ENCODE measurements at regions not wholly inside any gene's neighbourhood (a gene's known extent, or its start where the extent isn't known, plus 50 kb on each side); places are given as distances from the start of the nearest gene placed in this dataset.
"Not testable (repeated sequence)": the region's sequence is repeated elsewhere in the genome, so short reads cannot be mapped to it uniquely, and the experiment has no call there.

DNA sequence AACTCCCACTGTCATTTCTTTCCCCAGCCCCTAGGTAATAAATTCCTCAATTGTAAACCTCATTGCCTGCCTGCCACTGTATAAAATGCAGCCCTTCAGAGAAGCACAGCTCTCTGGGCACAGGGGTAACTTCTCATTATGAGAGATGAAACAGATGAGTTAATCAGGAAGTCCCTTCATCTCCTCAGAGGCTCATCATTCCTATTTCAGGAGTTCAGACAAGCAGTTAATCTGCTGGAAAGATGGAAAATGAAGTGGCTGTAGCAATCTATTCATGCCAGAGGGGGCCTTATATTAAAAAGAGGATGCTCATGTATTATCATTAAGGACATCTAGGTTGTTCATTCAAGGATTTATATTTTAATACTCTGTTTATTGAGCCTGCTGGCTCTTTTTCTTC is 519.5 kb upstream of the LMCD1 start:
- Mint-ChIP-seq H3K4me3 (no peak overlapping the region), H3K27me3 (ENCODE audit: low read depth) (no peaks in the 10 kb centered on the region), H3K4me1 (ENCODE audit: low read depth) (no peaks in the 10 kb centered on the region), H3K36me3 (ENCODE audit: low read depth) (no peaks in the 10 kb centered on the region), H3K9me3 (no peaks in the 10 kb centered on the region), H3K27ac (no peak overlapping the region)
- no peak for DNase-seq (ENCODE audit: low spot score)

DNA sequence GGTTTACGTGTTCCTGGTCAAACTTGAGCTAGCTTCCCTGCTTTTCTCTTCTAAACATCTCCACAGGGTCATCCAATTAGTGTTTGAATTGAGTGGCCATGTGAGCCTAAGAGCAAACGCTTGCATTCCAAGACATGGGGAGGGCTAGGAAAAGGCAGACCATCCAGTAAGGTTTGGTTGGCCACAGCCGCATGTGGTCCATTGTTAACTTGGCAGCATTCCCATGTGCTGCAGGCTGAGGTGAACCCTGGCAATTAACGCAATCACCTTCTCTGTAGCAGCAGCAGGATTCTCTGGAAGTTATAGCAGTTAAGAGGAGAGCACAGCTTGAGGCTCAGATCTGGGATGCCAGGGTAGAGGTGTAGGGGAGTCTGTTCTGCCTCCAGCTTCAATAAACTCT is 502.2 kb upstream of the LMCD1 start:
- H3K4me1 Mint-ChIP-seq (ENCODE audit: low read depth): no peaks in the 10 kb centered on the region
- no peaks in the 10 kb centered on the region for H3K9me3 Mint-ChIP-seq
- H3K27me3 Mint-ChIP-seq (ENCODE audit: low read depth): no peaks in the 10 kb centered on the region
- no peak overlapping the region for H3K4me3 Mint-ChIP-seq
- no peak for DNase-seq (ENCODE audit: low spot score)
- H3K36me3 Mint-ChIP-seq (ENCODE audit: low read depth): no peaks in the 10 kb centered on the region
- H3K27ac Mint-ChIP-seq: no peak overlapping the region

DNA sequence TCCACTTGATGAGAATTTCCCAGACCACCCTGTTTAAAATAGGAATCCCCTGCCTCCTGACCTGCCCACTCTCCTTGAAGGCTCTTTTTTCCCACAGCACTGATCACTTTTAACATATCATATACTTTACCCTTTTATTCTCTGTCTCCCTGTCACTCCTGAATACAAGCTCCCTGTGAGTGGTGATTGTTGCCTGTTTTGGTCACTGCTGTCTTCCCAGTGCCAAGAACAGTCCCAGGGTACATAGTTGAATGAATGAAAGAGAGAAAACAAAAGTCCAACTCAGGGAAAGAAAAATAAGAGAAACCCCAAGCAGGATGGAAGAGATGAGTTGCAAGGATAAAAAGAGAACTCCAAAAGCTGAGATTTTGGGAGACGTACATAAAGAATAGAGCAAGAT is 500.3 kb upstream of the LMCD1 start:
- Mint-ChIP-seq H3K36me3 (ENCODE audit: low read depth) (no peaks in the 10 kb centered on the region), H3K4me3 (no peak overlapping the region), H3K27ac (no peak overlapping the region), H3K27me3 (ENCODE audit: low read depth) (no peaks in the 10 kb centered on the region), H3K4me1 (ENCODE audit: low read depth) (no peaks in the 10 kb centered on the region), H3K9me3 (no peaks in the 10 kb centered on the region)
- DNase-seq (ENCODE audit: low spot score): no peak

DNA sequence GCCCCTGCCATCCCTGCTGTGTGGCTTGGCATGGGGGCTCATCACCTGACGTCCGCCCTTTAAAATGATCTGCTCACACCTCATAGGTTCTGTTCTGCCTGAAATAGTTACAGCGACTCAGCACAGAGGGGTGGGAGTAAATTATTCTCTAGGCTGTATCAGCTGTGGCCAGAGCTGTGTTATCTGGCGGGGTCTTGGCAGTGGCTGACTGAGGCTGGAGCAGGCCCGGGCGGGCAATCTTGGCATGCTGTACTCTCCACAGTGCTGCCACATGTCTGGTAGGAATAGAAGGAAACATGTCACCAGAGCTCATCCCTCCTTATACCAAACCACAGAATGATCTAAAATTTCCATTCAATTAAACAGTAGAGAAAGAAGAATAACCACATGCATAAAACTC is 499.9 kb upstream of the LMCD1 start:
- Mint-ChIP-seq H3K27me3 (ENCODE audit: low read depth) (no peaks in the 10 kb centered on the region), H3K4me3 (no peak overlapping the region), H3K36me3 (ENCODE audit: low read depth) (no peaks in the 10 kb centered on the region), H3K4me1 (ENCODE audit: low read depth) (no peaks in the 10 kb centered on the region), H3K9me3 (no peaks in the 10 kb centered on the region), H3K27ac (no peak overlapping the region)
- DNase-seq (ENCODE audit: low spot score): no peak

DNA sequence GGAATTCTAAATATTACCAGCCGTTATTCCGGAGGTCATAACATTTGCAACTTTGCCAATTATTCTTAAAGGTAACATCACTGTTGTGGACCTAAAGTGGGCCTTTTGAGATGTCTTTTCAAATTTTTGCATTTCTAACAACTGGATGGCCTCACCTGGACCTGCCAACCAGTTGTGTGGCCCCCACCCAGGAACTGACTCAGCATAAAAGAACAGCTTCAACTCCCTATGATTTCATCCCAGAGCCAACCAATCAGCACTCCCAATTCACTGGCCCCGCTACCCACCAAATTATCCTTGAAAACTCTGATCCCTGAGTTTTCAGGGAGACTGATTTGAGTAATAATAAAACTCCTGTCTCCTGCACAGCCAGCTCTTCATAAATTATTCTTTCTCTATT is 489.7 kb upstream of the LMCD1 start:
- no peaks in the 10 kb centered on the region for H3K27me3 Mint-ChIP-seq (ENCODE audit: low read depth)
- H3K4me1 Mint-ChIP-seq (ENCODE audit: low read depth): no peaks in the 10 kb centered on the region
- peaks cover 6% of the 10 kb centered on the region for H3K9me3 Mint-ChIP-seq
- no peak for DNase-seq (ENCODE audit: low spot score)
- H3K27ac Mint-ChIP-seq: no peak overlapping the region
- no peak overlapping the region for H3K4me3 Mint-ChIP-seq
- no peaks in the 10 kb centered on the region for H3K36me3 Mint-ChIP-seq (ENCODE audit: low read depth)

DNA sequence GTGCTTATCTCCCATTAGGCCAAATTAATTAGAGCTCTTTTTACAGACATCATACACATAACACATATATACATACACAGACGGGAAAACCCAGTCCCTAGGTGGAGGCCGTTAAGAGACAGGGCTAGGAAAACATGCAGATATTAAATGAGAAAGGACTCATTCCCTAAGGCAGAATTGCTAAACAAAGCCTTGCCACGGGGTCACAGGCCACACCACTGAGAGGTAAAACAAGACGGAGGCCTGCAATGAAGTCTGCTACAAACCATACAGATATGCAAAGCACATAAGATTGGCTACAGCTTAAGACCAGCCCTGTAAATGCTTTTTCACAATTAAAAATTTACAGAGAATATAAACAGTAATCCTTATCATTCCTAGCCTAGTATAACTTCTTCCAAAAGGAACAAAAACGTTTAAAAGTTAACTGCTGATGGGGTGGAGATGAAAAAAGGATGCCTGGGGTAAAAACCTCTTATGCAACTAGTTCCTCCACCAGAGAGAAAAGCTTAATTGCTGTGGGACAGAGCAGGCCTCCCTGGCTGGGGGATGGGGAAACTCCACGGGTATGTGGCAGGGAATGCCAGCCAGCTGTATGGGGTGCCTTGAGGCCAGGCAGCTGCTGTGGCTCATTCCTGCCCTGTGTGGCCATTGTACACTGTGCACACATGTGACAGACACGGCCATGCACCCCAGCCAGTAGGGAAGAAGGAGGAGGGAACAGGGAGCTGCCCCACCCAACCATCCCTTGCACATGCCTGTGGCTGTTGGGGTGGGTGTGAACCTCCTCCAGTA is 481.4 kb upstream of the LMCD1 start:
- Mint-ChIP-seq H3K4me3 (no peak overlapping the region), H3K36me3 (ENCODE audit: low read depth) (no peaks in the 10 kb centered on the region), H3K9me3 (peaks cover 21% of the 10 kb centered on the region), H3K27me3 (ENCODE audit: low read depth) (no peaks in the 10 kb centered on the region), H3K4me1 (ENCODE audit: low read depth) (no peaks in the 10 kb centered on the region), H3K27ac (no peak overlapping the region)
- no peak for DNase-seq (ENCODE audit: low spot score)

DNA sequence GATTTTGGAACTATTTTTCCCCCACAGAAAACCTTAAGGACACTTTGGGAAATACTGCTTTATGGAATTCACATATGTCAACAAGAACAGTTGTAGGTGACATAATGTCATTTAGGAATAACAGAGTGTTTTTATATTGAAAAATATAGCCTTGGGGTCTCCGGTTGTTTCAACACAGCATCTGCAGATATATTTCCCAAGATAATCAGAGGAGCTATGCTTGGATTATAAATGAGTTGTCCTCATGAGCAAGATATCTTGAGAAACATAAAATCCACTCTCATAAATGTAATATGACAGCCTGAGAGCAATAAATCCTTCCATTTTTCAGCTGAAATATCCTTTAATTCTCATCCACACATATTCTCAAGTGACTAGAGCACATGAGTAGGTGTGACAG is 473.7 kb upstream of the LMCD1 start:
- Mint-ChIP-seq H3K9me3 (peaks cover 6% of the 10 kb centered on the region), H3K27me3 (ENCODE audit: low read depth) (no peaks in the 10 kb centered on the region), H3K27ac (no peak overlapping the region), H3K4me1 (ENCODE audit: low read depth) (no peaks in the 10 kb centered on the region), H3K36me3 (ENCODE audit: low read depth) (no peaks in the 10 kb centered on the region), H3K4me3 (no peak overlapping the region)
- DNase-seq (ENCODE audit: low spot score): no peak

DNA sequence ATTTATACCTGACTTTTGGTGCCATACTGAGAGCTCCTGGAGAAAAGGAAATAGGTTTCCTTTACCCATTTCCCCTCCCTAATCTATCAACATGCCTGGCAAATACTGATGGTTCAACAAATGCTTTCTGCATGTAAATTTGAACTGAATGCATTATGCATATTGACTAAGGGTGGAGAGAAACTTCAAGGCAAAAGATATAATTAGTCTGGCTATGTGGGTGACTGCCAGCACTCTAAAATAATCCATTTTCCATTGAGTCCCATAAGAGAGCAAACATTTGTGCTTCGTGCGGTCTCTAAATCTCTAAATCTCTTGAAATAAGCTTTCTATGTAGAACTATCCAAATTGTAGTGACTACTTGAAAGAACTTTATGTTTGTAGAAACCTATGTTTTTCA is 451.3 kb upstream of the LMCD1 start:
- Mint-ChIP-seq H3K27me3 (ENCODE audit: low read depth) (no peaks in the 10 kb centered on the region), H3K36me3 (ENCODE audit: low read depth) (no peaks in the 10 kb centered on the region), H3K4me1 (ENCODE audit: low read depth) (no peaks in the 10 kb centered on the region), H3K27ac (no peak overlapping the region), H3K9me3 (no peaks in the 10 kb centered on the region), H3K4me3 (no peak overlapping the region)
- no peak for DNase-seq (ENCODE audit: low spot score)

DNA sequence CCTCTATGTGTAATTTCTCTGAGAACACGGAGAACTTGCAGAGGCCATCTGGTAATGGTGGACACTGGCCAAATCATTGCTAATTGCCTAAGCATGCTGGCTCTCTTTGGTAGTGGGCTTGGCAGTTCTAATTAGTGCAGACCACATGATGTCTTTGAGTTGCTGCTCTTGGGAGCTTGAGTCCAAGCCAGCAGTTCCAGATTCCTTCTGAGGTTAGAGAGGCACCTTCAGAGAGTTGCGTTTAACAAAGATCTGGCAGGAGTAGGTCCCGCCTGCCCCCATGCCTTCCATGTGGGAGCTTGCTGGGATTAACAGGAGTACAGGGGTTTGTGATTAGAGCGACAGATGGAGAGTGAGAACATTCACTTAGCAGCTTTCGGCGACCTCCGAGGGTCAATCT is 449.0 kb upstream of the LMCD1 start:
- Mint-ChIP-seq H3K27ac (no peak overlapping the region), H3K27me3 (ENCODE audit: low read depth) (no peaks in the 10 kb centered on the region), H3K36me3 (ENCODE audit: low read depth) (no peaks in the 10 kb centered on the region), H3K4me1 (ENCODE audit: low read depth) (no peaks in the 10 kb centered on the region), H3K4me3 (no peak overlapping the region), H3K9me3 (no peaks in the 10 kb centered on the region)
- DNase-seq (ENCODE audit: low spot score): no peak

DNA sequence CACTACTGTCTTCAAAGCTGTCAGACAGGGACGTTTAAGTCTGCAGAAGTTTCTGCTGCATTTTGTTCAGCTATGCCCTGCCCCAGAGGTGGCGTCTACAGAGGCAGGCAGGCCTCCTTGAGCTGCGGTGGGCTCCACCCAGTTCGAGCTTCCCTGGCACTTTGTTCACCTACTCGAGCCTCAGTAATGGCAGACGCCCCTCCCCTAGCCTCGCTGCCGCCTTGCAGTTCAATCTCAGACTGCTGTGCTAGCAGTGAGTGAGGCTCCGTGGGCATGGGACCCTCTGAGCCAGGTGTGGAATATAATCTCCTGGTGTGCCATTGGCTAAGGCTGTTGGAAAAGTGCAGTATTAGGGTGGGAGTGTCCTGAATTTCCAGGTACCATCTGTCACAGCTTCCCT is 433.5 kb upstream of the LMCD1 start:
- DNase-seq (ENCODE audit: low spot score); H3K4me1 Mint-ChIP-seq (ENCODE audit: low read depth); H3K27ac Mint-ChIP-seq; H3K4me3 Mint-ChIP-seq; H3K36me3 Mint-ChIP-seq (ENCODE audit: low read depth); H3K9me3 Mint-ChIP-seq; H3K27me3 Mint-ChIP-seq (ENCODE audit: low read depth): not testable (repeated sequence)

DNA sequence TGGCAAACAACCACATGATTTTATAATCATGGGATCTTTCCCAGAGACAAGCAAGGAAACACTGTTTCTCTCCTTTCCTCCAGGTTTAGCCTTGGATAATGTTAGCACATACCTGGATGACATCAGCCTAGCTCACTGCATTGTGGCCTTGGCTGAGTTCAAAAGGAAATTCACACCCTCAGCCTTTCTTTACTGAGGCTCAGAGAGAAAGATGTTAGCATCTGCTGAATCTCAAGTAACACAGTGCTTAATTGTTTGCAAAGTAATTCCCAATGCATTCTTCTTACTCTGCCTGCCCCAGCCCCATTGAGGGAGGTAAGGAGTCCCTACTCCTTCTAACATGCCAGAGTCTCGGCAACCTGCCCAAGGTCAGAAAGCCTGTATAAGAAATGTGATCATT is 432.2 kb upstream of the LMCD1 start:
- DNase-seq (ENCODE audit: low spot score): no peak
- H3K9me3 Mint-ChIP-seq: peaks cover 3% of the 10 kb centered on the region
- H3K27me3 Mint-ChIP-seq (ENCODE audit: low read depth): no peaks in the 10 kb centered on the region
- no peaks in the 10 kb centered on the region for H3K36me3 Mint-ChIP-seq (ENCODE audit: low read depth)
- no peak overlapping the region for H3K4me3 Mint-ChIP-seq
- H3K4me1 Mint-ChIP-seq (ENCODE audit: low read depth): no peaks in the 10 kb centered on the region
- no peak overlapping the region for H3K27ac Mint-ChIP-seq

DNA sequence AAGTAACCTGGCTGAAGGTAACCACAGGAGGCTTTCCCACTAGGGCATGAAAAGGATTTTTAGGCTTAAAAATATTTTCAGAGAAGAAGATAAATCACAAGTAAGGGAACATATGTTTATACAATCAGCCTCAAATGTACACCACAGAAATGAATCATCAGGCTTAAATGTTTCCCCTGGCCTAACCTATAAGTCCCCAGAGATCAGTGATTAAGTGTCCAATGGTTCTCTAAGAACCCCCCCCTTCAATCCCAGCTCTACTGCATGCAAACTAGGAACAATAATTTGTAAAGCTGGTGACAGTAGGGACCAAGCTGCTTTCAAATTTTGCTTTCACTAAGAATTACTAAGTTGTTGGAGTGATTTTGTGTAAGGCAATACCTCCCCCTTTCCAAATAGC is 431.6 kb upstream of the LMCD1 start:
- Mint-ChIP-seq H3K4me1 (ENCODE audit: low read depth) (no peaks in the 10 kb centered on the region), H3K27ac (no peak overlapping the region), H3K36me3 (ENCODE audit: low read depth) (no peaks in the 10 kb centered on the region), H3K27me3 (ENCODE audit: low read depth) (no peaks in the 10 kb centered on the region), H3K9me3 (peaks cover 3% of the 10 kb centered on the region), H3K4me3 (no peak overlapping the region)
- DNase-seq (ENCODE audit: low spot score): no peak

DNA sequence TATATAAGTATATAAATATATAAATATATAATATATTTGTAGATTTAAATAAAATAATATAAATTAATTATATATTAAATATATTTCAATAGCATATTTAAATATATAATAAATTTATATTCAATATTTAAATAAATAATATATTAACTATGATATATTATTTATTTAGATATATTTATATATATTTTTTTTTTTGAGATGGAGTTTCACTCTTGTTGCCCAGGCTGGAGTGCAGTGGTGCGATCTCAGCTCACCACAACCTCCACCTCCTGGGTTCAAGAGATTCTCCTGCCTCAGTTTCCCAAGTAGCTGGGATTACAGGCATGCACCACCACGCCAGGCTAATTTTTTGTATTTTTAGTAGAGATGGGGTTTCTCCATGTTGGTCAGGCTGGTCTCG is 426.9 kb upstream of the LMCD1 start:
- H3K4me3 Mint-ChIP-seq; H3K9me3 Mint-ChIP-seq; H3K4me1 Mint-ChIP-seq (ENCODE audit: low read depth); H3K27me3 Mint-ChIP-seq (ENCODE audit: low read depth); H3K36me3 Mint-ChIP-seq (ENCODE audit: low read depth); H3K27ac Mint-ChIP-seq; DNase-seq (ENCODE audit: low spot score): not testable (repeated sequence)

DNA sequence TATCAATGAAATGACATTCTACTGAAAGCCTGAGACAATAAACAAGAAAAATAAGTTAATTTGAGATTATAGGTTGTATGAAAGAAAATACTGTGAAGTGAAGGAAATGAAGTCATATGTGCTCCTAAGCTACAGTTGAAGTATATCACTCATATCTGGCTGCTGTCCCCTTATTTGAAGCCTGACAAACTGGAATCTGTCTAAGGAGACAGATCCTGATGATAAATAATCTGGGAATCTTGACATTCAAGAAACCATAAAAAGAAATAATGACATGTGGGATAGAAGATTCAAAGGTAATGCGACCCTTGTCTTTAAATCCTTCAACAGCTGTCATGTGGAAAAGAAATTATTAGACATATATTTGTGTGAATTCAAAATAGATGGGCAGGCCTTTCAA is 424.5 kb upstream of the LMCD1 start:
- Mint-ChIP-seq H3K36me3 (ENCODE audit: low read depth) (no peaks in the 10 kb centered on the region), H3K27ac (no peak overlapping the region), H3K4me1 (ENCODE audit: low read depth) (no peaks in the 10 kb centered on the region), H3K27me3 (ENCODE audit: low read depth) (no peaks in the 10 kb centered on the region), H3K4me3 (no peak overlapping the region), H3K9me3 (no peaks in the 10 kb centered on the region)
- DNase-seq (ENCODE audit: low spot score): no peak

DNA sequence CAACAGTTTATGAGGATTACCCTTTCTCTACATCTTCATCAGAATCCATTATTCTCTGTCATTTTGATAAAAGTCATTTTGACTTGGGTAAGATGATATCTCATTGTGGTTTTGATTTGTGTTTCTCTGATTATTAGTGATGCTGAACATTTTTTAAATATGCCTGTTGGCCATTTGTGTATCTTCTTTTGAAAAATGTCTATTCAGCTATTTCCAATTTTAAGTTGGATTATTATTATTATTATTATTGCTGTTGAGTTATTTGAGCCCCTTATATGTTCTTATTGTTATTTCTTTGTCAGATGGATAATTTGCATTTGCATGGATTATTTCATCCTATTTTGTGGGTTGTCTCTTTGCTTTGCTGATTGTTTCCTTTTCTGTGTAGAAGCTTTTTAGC is 421.2 kb upstream of the LMCD1 start:
- no peaks in the 10 kb centered on the region for H3K27me3 Mint-ChIP-seq (ENCODE audit: low read depth)
- no peak overlapping the region for H3K4me3 Mint-ChIP-seq

More for the DNA sequence above, 421.2 kb upstream of the LMCD1 start:
- Mint-ChIP-seq H3K27ac (no peak overlapping the region), H3K4me1 (ENCODE audit: low read depth) (no peaks in the 10 kb centered on the region), H3K9me3 (no peaks in the 10 kb centered on the region), H3K36me3 (ENCODE audit: low read depth) (no peaks in the 10 kb centered on the region)
- no peak for DNase-seq (ENCODE audit: low spot score)
